ENCODE measurements at regions not wholly inside any gene's neighbourhood (a gene's known extent, or its start where the extent isn't known, plus 50 kb on each side); places are given as distances from the start of the nearest gene placed in this dataset.
A peak's percentile ranks its signal among the peaks of the same experiment; 100 is the strongest.

DNA sequence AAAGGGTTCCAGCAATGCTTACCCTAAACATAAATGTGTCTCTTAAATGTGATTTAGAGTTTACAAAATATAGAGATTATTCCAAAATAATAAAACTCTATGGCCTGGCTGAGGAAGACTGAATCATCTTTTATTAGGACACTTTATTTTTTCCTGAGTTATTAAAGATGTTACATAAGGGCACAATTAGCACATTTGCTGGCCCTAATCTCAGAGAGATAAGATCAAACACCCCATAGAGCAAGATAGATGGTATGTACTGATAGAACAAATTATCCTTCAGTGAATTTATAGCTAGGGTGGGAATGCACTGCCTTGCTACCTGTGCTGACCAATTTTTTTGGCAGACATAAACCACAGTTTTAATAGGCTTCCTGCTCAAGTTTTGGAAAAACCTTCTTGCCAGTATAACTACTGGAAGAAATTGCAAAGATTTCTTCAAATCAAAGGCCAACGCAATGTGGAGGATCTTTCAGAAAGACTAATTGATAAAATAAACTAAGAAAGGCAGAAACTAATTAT, 367.1 kb upstream of the MPDZ start:
- no peak for DNase-seq (ENCODE audit: low spot score)

GRCh38 chr9:13645557-13645956, 366.1 kb upstream of the MPDZ start:
- no peak for DNase-seq (ENCODE audit: low spot score)

DNA sequence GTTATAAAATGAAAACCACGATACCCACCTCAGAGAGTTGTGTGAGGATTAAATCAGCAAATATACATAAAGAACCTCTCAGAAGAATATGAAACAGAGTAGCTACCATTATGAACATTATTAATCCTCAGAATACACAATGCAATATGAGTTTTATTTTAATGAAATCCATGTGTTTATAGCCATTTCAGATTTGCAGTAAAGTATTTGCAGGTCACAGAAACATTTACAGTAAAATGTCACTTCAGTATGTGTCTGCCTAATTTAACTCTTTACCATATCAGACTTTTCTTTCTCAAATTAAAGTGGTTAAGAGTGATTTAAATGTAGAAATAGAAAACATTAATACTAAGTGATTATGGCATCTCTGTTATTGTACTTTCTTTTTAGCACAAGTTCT, 365.2 kb upstream of the MPDZ start:
- no peak for DNase-seq (ENCODE audit: low spot score)

DNA sequence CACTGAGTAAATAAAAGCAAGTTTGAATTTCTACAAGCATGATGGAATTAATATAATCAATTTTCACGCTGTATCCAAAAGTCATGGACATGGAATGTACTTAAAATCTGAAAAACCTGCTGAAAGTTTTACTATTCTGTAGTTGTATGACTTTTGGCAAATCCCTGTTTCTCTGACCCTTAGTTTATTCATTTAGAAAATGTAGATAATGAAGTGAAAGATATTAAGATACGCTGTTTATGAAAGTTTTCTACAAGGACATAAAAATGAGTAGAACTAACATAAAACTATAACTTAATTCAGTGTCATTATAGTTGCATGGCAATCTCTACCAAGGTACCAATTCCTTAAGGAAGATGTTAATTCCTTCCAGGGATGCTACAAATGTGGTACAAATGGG, 363.2 kb upstream of the MPDZ start:
- DNase-seq (ENCODE audit: low spot score), result no peak

DNA sequence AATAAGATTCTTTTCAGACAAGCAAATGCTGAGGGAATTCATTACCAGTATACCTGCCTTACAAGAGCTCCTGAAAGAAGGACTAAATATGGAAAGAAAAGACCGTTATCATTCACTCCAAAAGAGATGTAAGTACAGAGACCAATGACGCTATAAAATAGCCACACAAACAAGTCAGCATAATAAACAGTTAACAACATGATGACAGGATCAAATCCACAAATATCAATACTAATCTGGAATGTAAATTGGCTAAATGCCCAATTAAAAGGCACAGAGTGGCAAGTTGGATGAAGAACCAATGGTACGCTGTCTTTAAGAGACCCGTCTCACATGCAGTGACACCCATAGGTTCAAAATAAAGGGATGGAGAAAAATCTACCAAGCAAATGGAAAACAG, 349.6 kb upstream of the MPDZ start:
- no peak for DNase-seq (ENCODE audit: low spot score)

- no peak for DNase-seq (ENCODE audit: low spot score)
These were observed 349.0 kb upstream of the MPDZ start for GRCh38 chr9:13628526-13628925.

GRCh38 chr9:13627502-13627901, 348.0 kb upstream of the MPDZ start:
- no peak for DNase-seq (ENCODE audit: low spot score)

GRCh38 chr9:13627071-13627470, 347.6 kb upstream of the MPDZ start:
- DNase-seq (ENCODE audit: low spot score), result no peak

DNA sequence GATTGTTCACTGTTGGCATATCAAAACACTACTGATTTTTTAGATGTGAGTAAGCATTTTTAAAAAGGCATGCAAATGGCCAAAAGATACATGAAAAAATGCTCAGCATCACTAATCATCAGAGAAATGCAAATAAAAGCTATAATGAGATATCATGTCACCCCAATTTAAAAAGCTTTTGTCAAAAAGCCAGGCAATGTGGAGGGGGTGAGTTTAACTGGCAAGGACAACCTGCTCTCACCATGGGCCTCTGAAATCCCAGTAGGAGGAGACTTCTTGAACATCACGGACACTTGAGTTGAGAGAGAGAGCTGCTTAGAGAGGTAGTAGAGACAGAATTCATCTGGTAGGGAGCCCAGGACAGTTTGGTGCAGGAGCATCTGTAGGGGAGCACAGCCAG, 347.1 kb upstream of the MPDZ start:
- no peak for DNase-seq (ENCODE audit: low spot score)

GRCh38 chr9:13621872-13622564, 342.5 kb upstream of the MPDZ start:
- DNase-seq (ENCODE audit: low spot score), result no peak

DNA sequence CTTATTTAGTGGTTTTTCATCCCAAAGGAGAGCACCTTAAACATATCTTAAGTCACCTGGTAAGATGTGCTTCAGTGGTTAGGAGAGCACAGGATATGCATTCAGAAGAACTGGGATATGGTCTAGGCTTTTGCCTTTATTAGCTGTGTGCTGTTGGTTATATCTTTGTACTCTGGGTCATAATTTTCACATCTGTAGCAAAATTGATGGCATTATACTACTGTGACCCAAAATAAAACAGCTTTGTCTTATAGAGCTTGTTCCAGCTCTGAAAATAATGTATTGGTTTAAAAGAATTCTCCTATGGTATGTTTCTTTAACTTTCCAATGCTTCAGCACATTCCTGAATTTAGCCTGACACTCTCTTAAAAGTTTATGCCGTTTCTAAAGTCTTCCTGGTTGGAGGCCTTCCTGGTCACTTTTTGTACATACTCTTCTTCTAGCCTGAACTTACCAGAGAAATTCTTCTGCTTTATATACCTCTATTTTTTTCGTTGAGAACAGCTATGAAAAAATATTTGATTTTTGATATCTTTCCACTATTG, 337.1 kb upstream of the MPDZ start:
- DNase-seq (ENCODE audit: low spot score), result no peak

GRCh38 chr9:13615660-13616490, 336.4 kb upstream of the MPDZ start:
- no peak for DNase-seq (ENCODE audit: low spot score)

GRCh38 chr9:13614060-13614459, 334.6 kb upstream of the MPDZ start:
- DNase-seq (ENCODE audit: low spot score), result no peak

DNA sequence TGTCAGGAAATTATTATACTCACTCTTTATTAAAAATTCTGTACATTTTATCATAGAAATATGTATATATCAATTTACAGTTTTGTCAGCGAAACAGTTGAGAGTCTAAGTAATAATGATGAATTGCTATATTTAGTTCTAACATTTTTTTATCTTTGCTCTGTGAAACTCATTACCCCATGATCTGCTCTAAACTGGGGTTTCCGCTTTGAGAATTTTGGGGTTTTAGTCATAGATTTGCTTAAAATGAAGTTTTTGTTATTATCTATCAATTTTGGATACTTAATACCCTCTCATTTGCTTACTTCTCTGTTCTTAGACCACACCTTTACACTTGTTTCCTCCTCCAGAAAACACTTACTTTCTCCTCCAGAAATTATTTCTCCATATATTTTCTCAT, 333.8 kb upstream of the MPDZ start:
- no peak for DNase-seq (ENCODE audit: low spot score)

- no peak for DNase-seq (ENCODE audit: low spot score)
These were observed 329.0 kb upstream of the MPDZ start for GRCh38 chr9:13608451-13608850.

- no peak for DNase-seq (ENCODE audit: low spot score)
These were observed 328.3 kb upstream of the MPDZ start for GRCh38 chr9:13607481-13608441.

GRCh38 chr9:13606586-13606985, 327.1 kb upstream of the MPDZ start:
- DNase-seq (ENCODE audit: low spot score), result no peak

- peak; percentile 16 for DNase-seq (ENCODE audit: low spot score)
These were observed 324.4 kb upstream of the MPDZ start for GRCh38 chr9:13603921-13604320.

GRCh38 chr9:13598738-13599137, 319.2 kb upstream of the MPDZ start:
- no peak for DNase-seq (ENCODE audit: low spot score)

- DNase-seq (ENCODE audit: low spot score), result no peak
These were observed 317.9 kb upstream of the MPDZ start for GRCh38 chr9:13597427-13597826.

- DNase-seq (ENCODE audit: low spot score), result no peak
These were observed 317.5 kb upstream of the MPDZ start for GRCh38 chr9:13597004-13597403.

DNA sequence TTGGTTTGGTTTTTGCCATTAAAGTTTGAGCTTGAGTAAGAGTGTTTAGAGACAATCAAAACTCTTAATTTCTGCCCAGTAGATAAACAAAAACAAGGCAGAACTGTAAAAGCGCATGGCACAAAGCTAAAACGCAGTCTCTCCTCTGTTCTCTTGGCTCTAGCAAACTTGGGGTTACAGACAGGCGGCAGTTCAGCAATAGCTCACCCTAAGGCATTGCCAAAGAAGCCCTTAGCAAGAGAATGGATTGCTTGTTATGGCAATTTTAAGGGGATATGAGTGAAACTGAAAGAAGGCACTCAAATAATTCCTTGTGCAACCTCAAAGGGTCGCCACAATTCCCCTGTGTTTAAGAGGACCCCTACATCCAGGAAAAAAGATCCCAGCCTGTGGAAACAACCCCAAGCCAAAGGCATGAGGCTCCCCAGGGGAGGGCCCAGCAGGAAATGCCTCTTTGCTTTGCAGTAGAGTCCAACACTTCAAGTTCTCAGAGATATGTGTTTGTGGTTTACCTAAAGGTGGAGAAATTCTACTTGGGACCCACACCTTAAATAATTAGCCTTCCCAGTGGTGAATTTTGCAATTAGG, 317.0 kb upstream of the MPDZ start:
- no peak for DNase-seq (ENCODE audit: low spot score)
